Progenitor cell of endocrine pancreas (in vitro differentiated cells): ENCODE measurements at regions not wholly inside any gene's neighbourhood (a gene's known extent, or its start where the extent isn't known, plus 50 kb on each side); places are given as distances from the start of the nearest gene placed in this dataset.

Experiments
- DNase-seq: peaks from one replicate; pipeline ENCODE4 v3.0.0; 2021; ENCODE audit warnings: low spot score; ENCODE audit not compliant: unreplicated experiment
- H3K27ac Mint-ChIP-seq: 2 replicates; pipeline ENCODE4 v1.8.0; 2021; ENCODE audit warnings: mild to moderate bottlenecking, moderate library complexity, mixed read lengths
- H3K27me3 Mint-ChIP-seq: 2 replicates; pipeline ENCODE4 v1.8.0; 2021; ENCODE audit warnings: mixed read lengths
- H3K36me3 Mint-ChIP-seq: 2 replicates; pipeline ENCODE4 v1.8.0; 2022; ENCODE audit warnings: mixed read lengths; ENCODE audit not compliant: insufficient read depth
- H3K4me1 Mint-ChIP-seq: 2 replicates; pipeline ENCODE4 v1.8.0; 2021; ENCODE audit warnings: low read depth, mixed read lengths
- H3K4me3 Mint-ChIP-seq: 2 replicates; pipeline ENCODE4 v1.8.0; 2021; ENCODE audit warnings: low read depth, mild to moderate bottlenecking, moderate library complexity, mixed read lengths
- H3K9me3 Mint-ChIP-seq: 2 replicates; pipeline ENCODE4 v1.8.0; 2021; ENCODE audit warnings: low read depth, mixed read lengths
- TF ChIP-seq, protein P1 (sequence below): fragments of 200-600 bp; sonication (generic); IDR thresholded peaks from one replicate; pipeline ENCODE4 v1.5.0; 2021; ENCODE audit warnings: antibody characterized with exemption, mild to moderate bottlenecking; ENCODE audit not compliant: unreplicated experiment

GRCh38 chr7:121582258-121582657 is 186.2 kb upstream of the FAM3C start:
- H3K9me3 Mint-ChIP-seq = no peaks in the 10 kb centered on the region
- no peak overlapping the region for H3K27ac Mint-ChIP-seq
- H3K27me3 Mint-ChIP-seq = no peaks in the 10 kb centered on the region
- H3K36me3 Mint-ChIP-seq = no peaks in the 10 kb centered on the region
- DNase-seq = no peak
- no peak overlapping the region for H3K4me3 Mint-ChIP-seq
- no peaks in the 10 kb centered on the region for H3K4me1 Mint-ChIP-seq
- TF ChIP-seq, protein P1, sequence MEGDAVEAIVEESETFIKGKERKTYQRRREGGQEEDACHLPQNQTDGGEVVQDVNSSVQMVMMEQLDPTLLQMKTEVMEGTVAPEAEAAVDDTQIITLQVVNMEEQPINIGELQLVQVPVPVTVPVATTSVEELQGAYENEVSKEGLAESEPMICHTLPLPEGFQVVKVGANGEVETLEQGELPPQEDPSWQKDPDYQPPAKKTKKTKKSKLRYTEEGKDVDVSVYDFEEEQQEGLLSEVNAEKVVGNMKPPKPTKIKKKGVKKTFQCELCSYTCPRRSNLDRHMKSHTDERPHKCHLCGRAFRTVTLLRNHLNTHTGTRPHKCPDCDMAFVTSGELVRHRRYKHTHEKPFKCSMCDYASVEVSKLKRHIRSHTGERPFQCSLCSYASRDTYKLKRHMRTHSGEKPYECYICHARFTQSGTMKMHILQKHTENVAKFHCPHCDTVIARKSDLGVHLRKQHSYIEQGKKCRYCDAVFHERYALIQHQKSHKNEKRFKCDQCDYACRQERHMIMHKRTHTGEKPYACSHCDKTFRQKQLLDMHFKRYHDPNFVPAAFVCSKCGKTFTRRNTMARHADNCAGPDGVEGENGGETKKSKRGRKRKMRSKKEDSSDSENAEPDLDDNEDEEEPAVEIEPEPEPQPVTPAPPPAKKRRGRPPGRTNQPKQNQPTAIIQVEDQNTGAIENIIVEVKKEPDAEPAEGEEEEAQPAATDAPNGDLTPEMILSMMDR = no peak

DNA sequence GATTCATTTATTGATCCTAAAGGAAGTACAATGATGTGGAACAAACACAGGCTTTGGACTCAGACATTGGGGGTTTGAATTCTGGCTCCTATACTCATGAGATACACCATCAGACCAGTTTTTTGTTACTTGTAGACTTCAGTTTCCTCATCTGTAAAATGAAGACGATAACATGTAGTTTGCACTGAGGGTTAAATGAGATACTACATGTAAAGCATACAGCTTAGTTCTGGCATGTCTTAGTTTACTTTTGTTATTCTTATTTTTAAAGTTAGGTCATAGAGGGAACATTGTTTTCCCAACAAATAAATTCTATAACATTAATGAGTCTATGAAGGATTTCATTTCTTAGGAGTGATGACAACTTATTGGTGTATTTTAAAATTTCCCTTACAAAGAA is 183.5 kb upstream of the FAM3C start:
- Mint-ChIP-seq H3K27me3 (no peaks in the 10 kb centered on the region), H3K27ac (no peak overlapping the region), H3K4me1 (peaks cover 7% of the 10 kb centered on the region), H3K4me3 (no peak overlapping the region), H3K36me3 (no peaks in the 10 kb centered on the region), H3K9me3 (no peaks in the 10 kb centered on the region)
- TF ChIP-seq, protein P1 = no peak
- DNase-seq = no peak

DNA sequence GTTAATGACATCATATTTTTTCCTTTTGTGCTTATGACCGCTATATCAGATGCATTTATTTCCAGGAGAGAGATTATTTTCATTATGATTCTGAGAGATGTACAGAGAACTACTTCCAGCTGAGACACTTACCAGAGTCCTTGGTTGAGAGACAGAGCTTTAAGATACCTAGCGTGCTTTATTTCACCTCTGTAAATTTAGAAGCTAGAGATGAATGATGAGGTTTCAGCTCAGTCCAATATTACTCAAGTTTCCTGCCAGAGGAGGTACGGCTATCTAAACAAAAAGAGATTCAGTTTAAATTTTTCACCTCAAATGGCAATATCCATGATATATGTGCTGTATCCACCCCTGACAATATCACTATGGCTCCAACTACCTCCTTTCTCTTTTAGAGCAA is 182.6 kb upstream of the FAM3C start:
- Mint-ChIP-seq H3K27ac (no peak overlapping the region), H3K4me3 (no peak overlapping the region), H3K36me3 (no peaks in the 10 kb centered on the region), H3K4me1 (peaks cover 7% of the 10 kb centered on the region), H3K27me3 (no peaks in the 10 kb centered on the region), H3K9me3 (no peaks in the 10 kb centered on the region)
- TF ChIP-seq, protein P1 = no peak
- no peak for DNase-seq

DNA sequence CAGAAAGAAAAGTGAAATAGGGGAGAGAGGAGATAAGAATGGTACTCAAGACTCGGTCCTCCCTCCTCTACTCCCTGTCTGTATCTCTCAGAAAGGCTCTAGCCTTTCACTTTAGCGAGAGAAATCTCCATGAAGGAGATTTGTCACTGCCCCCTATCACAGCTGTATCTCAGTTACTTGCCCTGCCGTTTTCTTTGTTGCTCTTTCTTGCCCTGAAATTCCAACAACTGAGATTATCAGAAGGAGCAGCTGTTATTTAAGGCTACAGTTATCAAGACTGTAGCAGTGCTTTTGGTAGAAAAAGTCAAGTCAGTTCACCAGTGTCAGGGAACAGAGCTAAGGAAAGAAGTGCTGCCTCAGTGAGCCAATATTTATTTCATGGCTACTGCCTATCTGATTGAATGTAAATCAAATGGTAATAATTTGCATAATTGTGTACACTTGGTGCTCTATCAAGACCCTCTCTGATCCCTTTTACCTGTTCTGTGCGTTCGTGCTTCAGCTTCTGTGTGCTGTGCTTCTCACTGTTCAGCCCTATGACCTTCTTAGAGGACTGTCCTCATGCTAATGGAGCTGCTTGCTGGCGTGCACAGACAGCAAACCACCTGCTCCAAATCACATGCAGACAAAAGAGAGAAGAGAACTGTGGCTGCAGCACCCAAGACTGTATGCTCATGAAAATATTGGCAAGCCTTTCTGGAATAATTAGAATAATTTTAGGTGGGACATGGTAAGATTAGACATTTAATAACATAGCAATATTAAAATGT is 180.2 kb upstream of the FAM3C start:
- H3K27me3 Mint-ChIP-seq = no peaks in the 10 kb centered on the region
- H3K9me3 Mint-ChIP-seq = no peaks in the 10 kb centered on the region
- DNase-seq = no peak
- no peak overlapping the region for H3K27ac Mint-ChIP-seq
- H3K36me3 Mint-ChIP-seq = no peaks in the 10 kb centered on the region
- TF ChIP-seq, protein P1 = no peak
- peaks cover 7% of the 10 kb centered on the region for H3K4me1 Mint-ChIP-seq
- no peak overlapping the region for H3K4me3 Mint-ChIP-seq

- H3K9me3 Mint-ChIP-seq = no peaks in the 10 kb centered on the region
- peaks cover 7% of the 10 kb centered on the region for H3K4me1 Mint-ChIP-seq
- TF ChIP-seq, protein P1 = no peak
- no peak overlapping the region for H3K27ac Mint-ChIP-seq
- H3K4me3 Mint-ChIP-seq = no peak overlapping the region
- no peaks in the 10 kb centered on the region for H3K27me3 Mint-ChIP-seq
- no peaks in the 10 kb centered on the region for H3K36me3 Mint-ChIP-seq
- no peak for DNase-seq
These were observed 179.2 kb upstream of the FAM3C start for GRCh38 chr7:121575194-121575765.
